A549 (cell line): ENCODE measurements at regions not wholly inside any gene's neighbourhood (a gene's known extent, or its start where the extent isn't known, plus 50 kb on each side); places are given as distances from the start of the nearest gene placed in this dataset.

ENCODE experiments used
- CHD2 ChIP-seq: fragments of 150-350 bp; IDR thresholded peaks from 2 replicates; pipeline ENCODE4 v1.6.1; 2014; ENCODE audit warnings: low read length; ENCODE audit not compliant: partially characterized antibody
- CTCF ChIP-seq: fragments of >200 bp; sonication (Bioruptor Twin); formaldehyde crosslinking; IDR thresholded peaks from 3 replicates; pipeline ENCODE4 v1.5.1; 2016

GRCh38 chr16:6363396-6363795 lies 969.2 kb upstream of the RBFOX1 start:
- TF ChIP-seq CTCF (no peak), CHD2 (no peak)
